Osteoblast (primary cell): ENCODE measurements at regions not wholly inside any gene's neighbourhood (a gene's known extent, or its start where the extent isn't known, plus 50 kb on each side); places are given as distances from the start of the nearest gene placed in this dataset.

ENCODE experiments used
- DNase-seq: peaks from one replicate; pipeline ENCODE4 v3.0.0; 2011; ENCODE audit warnings: low spot score, mixed read lengths; ENCODE audit not compliant: insufficient read length; ENCODE audit errors: missing footprints
- H2AFZ ChIP-seq: 2 replicates; pipeline ENCODE4 v1.6.0; 2011; ENCODE audit warnings: mild to moderate bottlenecking, low read length
- H3K27ac ChIP-seq: 2 replicates; pipeline ENCODE4 v1.5.1; 2011; ENCODE audit warnings: mild to moderate bottlenecking, low read depth, low read length, moderate library complexity
- H3K27me3 ChIP-seq: 2 replicates; pipeline ENCODE4 v1.6.0; 2012; ENCODE audit warnings: mild to moderate bottlenecking, control low read depth, inconsistent platforms, low read length, moderate library complexity; ENCODE audit not compliant: insufficient read depth
- H3K36me3 ChIP-seq: 2 replicates; pipeline ENCODE4 v1.5.1; 2011; ENCODE audit warnings: mild to moderate bottlenecking, low read length, control low read depth, moderate library complexity; ENCODE audit not compliant: insufficient read depth
- H3K4me1 ChIP-seq: 2 replicates; pipeline ENCODE4 v1.5.1; 2011; ENCODE audit warnings: mild to moderate bottlenecking, low read length, control low read depth, moderate library complexity; ENCODE audit not compliant: insufficient read depth
- H3K4me2 ChIP-seq: 2 replicates; pipeline ENCODE4 v1.6.0; 2011; ENCODE audit warnings: mild to moderate bottlenecking, low read length; ENCODE audit not compliant: insufficient read depth
- H3K4me3 ChIP-seq: fragments of 200-600 bp; sonication (generic); 3 replicates; pipeline ENCODE4 v1.5.1; 2012; ENCODE audit warnings: mild to moderate bottlenecking, low read length, inconsistent platforms; ENCODE audit not compliant: insufficient read depth
- H3K79me2 ChIP-seq: 2 replicates; pipeline ENCODE4 v1.6.0; 2012; ENCODE audit warnings: mild to moderate bottlenecking, low read length, control low read depth, inconsistent platforms; ENCODE audit not compliant: insufficient read depth
- H3K9me3 ChIP-seq: 2 replicates; pipeline ENCODE4 v1.5.1; 2011; ENCODE audit warnings: low read depth, low read length, control low read depth
- H4K20me1 ChIP-seq: 2 replicates; pipeline ENCODE4 v1.6.0; 2012; ENCODE audit warnings: mild to moderate bottlenecking, low read length, control low read depth; ENCODE audit not compliant: insufficient read depth
- CTCF ChIP-seq: IDR thresholded peaks from 2 replicates; pipeline ENCODE4 v1.5.1; 2011; ENCODE audit warnings: mild to moderate bottlenecking, low read depth, low read length, moderate library complexity; ENCODE audit errors: extremely low read depth

GRCh38 chr1:29642519-29642918 is 406.2 kb downstream of the PTPRU start:
- Histone ChIP-seq H4K20me1 (no peaks in the 10 kb centered on the region), H3K4me2 (no peak overlapping the region), H3K4me3 (no peak overlapping the region), H3K4me1 (peaks cover 8% of the 10 kb centered on the region), H3K36me3 (no peaks in the 10 kb centered on the region), H3K79me2 (no peaks in the 10 kb centered on the region), H3K27ac (no peak overlapping the region), H3K9me3 (no peaks in the 10 kb centered on the region), H3K27me3 (no peaks in the 10 kb centered on the region), H2AFZ (no peak overlapping the region)
- no peak for TF ChIP-seq CTCF
- no peak for DNase-seq

GRCh38 chr1:29641921-29642320 is 405.6 kb downstream of the PTPRU start:
- Histone ChIP-seq H3K4me3 (no peak overlapping the region), H2AFZ (no peak overlapping the region), H3K27me3 (no peaks in the 10 kb centered on the region), H3K36me3 (no peaks in the 10 kb centered on the region), H3K79me2 (no peaks in the 10 kb centered on the region), H4K20me1 (no peaks in the 10 kb centered on the region), H3K9me3 (no peaks in the 10 kb centered on the region), H3K4me2 (no peak overlapping the region), H3K27ac (no peak overlapping the region), H3K4me1 (peaks cover 8% of the 10 kb centered on the region)
- no peak for TF ChIP-seq CTCF
- no peak for DNase-seq

- TF ChIP-seq CTCF = no peak
- no peaks in the 10 kb centered on the region for H3K36me3 ChIP-seq
- H3K4me2 ChIP-seq = peak overlapping the region; percentile 43
- no peak overlapping the region for H3K4me3 ChIP-seq
- peak overlapping the region; percentile 50 for H2AFZ ChIP-seq
- no peak for DNase-seq
- H3K9me3 ChIP-seq = no peaks in the 10 kb centered on the region
- H3K4me1 ChIP-seq = peaks cover 8% of the 10 kb centered on the region
- no peak overlapping the region for H3K27ac ChIP-seq
- H3K27me3 ChIP-seq = no peaks in the 10 kb centered on the region
- no peaks in the 10 kb centered on the region for H4K20me1 ChIP-seq
- H3K79me2 ChIP-seq = no peaks in the 10 kb centered on the region
Observed at GRCh38 chr1:29640428-29640785, 404.1 kb downstream of the PTPRU start.

- peak; percentile 88 for DNase-seq
- peak overlapping the region; percentile 50 for H2AFZ ChIP-seq
Observed at GRCh38 chr1:29639741-29640427, 403.6 kb downstream of the PTPRU start.

More at GRCh38 chr1:29639741-29640427, 403.6 kb downstream of the PTPRU start:
- Histone ChIP-seq H3K4me3 (no peak overlapping the region), H3K27ac (no peak overlapping the region), H3K27me3 (no peaks in the 10 kb centered on the region), H4K20me1 (no peaks in the 10 kb centered on the region), H3K4me1 (peaks cover 8% of the 10 kb centered on the region), H3K79me2 (no peaks in the 10 kb centered on the region), H3K36me3 (no peaks in the 10 kb centered on the region), H3K4me2 (peak overlapping the region; percentile 43), H3K9me3 (no peaks in the 10 kb centered on the region)
- no peak for TF ChIP-seq CTCF
